HEK293 (cell line): ENCODE measurements at regions not wholly inside any gene's neighbourhood (a gene's known extent, or its start where the extent isn't known, plus 50 kb on each side); places are given as distances from the start of the nearest gene placed in this dataset.

Experiments used
- CTCF ChIA-PET: fragments of 350-600 bp; formaldehyde crosslinking; extraction: SDS; loops from one replicate; lab custom pipeline; 2021; ENCODE audit warnings: antibody characterized with exemption; lab: Yijun Ruan, JAX
- POLR2A ChIA-PET: fragments of 300-600 bp; formaldehyde crosslinking; extraction: SDS; loops from one replicate; lab custom pipeline; 2020; ENCODE audit warnings: antibody characterized with exemption, inconsistent platforms; lab: Yijun Ruan, JAX
- H3K27ac ChIP-seq: fragments of 200-500 bp; sonication (Bioruptor generic); 2 replicates; pipeline ENCODE4 v1.5.1; 2014; ENCODE audit warnings: low read depth, low read length, control low read depth, inconsistent platforms; ENCODE audit errors: extremely low read depth
- H3K36me3 ChIP-seq, 2 experiments: fragments of 200-500 bp in 1 of 2; sonication (Bioruptor generic) in 1 of 2; 1 replicate in 1 of 2; 2 replicates in 1 of 2; pipeline ENCODE4 v1.5.1; 2014 to 2017; ENCODE audit warnings: inconsistent platforms in 2 of 2, low read length in 2 of 2; ENCODE audit not compliant: control insufficient read depth in 2 of 2, insufficient read depth in 1 of 2
- H3K4me1 ChIP-seq: fragments of 200-500 bp; sonication (Bioruptor generic); 2 replicates; pipeline ENCODE4 v1.5.1; 2014; ENCODE audit warnings: mild to moderate bottlenecking, low read length, inconsistent platforms; ENCODE audit not compliant: control insufficient read depth, insufficient read depth
- H3K4me3 ChIP-seq: 2 replicates; pipeline ENCODE4 v1.5.1; 2011; ENCODE audit warnings: low read depth, mild to moderate bottlenecking, control low read depth, low read length, moderate library complexity
- H3K9me3 ChIP-seq: fragments of 200-500 bp; sonication (Bioruptor generic); 2 replicates; pipeline ENCODE4 v1.5.1; 2014; ENCODE audit warnings: low read depth, low read length, inconsistent platforms; ENCODE audit not compliant: control insufficient read depth, insufficient read depth
- CTCF ChIP-seq: fragments of 450-650 bp; formaldehyde crosslinking; IDR thresholded peaks from 2 replicates; pipeline ENCODE4 v1.5.1; 2016; ENCODE audit warnings: missing biosample characterization, missing genetic modification characterization
- GLI4 ChIP-seq: fragments of 450-650 bp; formaldehyde crosslinking; IDR thresholded peaks from 2 replicates; pipeline ENCODE4 v1.5.1; 2016; ENCODE audit warnings: missing biosample characterization, missing genetic modification characterization
- HOXC10 ChIP-seq: sonication (generic); formaldehyde crosslinking; IDR thresholded peaks from 2 replicates; pipeline ENCODE4 v1.8.1; 2023; ENCODE audit warnings: mild to moderate bottlenecking, missing genetic modification reagents
- KLF16 ChIP-seq: fragments of 450-650 bp; formaldehyde crosslinking; IDR thresholded peaks from 2 replicates; pipeline ENCODE4 v1.5.1; 2017; ENCODE audit warnings: missing biosample characterization, missing genetic modification characterization
- MZF1 ChIP-seq: fragments of 450-650 bp; formaldehyde crosslinking; IDR thresholded peaks from 2 replicates; pipeline ENCODE4 v1.5.1; 2017; ENCODE audit warnings: missing biosample characterization, missing genetic modification characterization, borderline replicate concordance
- SCRT1 ChIP-seq: fragments of 450-650 bp; formaldehyde crosslinking; IDR thresholded peaks from 2 replicates; pipeline ENCODE4 v1.5.1; 2016; ENCODE audit warnings: missing biosample characterization, missing genetic modification characterization, borderline replicate concordance
- SETDB1 ChIP-seq: IDR thresholded peaks from one replicate; pipeline ENCODE4 v1.6.1; 2017; ENCODE audit warnings: mild to moderate bottlenecking, low read length, moderate library complexity, mixed read lengths; ENCODE audit not compliant: insufficient read length
- SP7 ChIP-seq: fragments of 450-650 bp; formaldehyde crosslinking; IDR thresholded peaks from 2 replicates; pipeline ENCODE4 v1.5.1; 2016; ENCODE audit warnings: missing biosample characterization, missing genetic modification characterization
- YY2 ChIP-seq: fragments of 450-650 bp; formaldehyde crosslinking; IDR thresholded peaks from 2 replicates; pipeline ENCODE4 v1.5.1; 2016; ENCODE audit warnings: missing biosample characterization, missing genetic modification characterization
- ZFP41 ChIP-seq: fragments of 450-650 bp; formaldehyde crosslinking; IDR thresholded peaks from 2 replicates; pipeline ENCODE4 v1.5.1; 2016; ENCODE audit warnings: missing biosample characterization, missing genetic modification characterization, borderline replicate concordance
- ZNF324 ChIP-seq: fragments of 450-650 bp; formaldehyde crosslinking; IDR thresholded peaks from 2 replicates; pipeline ENCODE4 v1.5.1; 2016; ENCODE audit warnings: missing biosample characterization, missing genetic modification characterization
- ZNF37A ChIP-seq: fragments of 450-650 bp; IDR thresholded peaks from 2 replicates; pipeline ENCODE4 v1.5.1; 2018; ENCODE audit warnings: missing biosample characterization, missing genetic modification characterization
- ZNF544 ChIP-seq: fragments of 450-650 bp; formaldehyde crosslinking; IDR thresholded peaks from 2 replicates; pipeline ENCODE4 v1.5.0; 2017; ENCODE audit warnings: missing biosample characterization, missing genetic modification characterization
- ZNF76 ChIP-seq: fragments of 450-650 bp; formaldehyde crosslinking; IDR thresholded peaks from 2 replicates; pipeline ENCODE4; 2016; ENCODE audit warnings: low read depth, missing biosample characterization, missing genetic modification characterization, borderline replicate concordance
- ZNF837 ChIP-seq: fragments of 450-650 bp; formaldehyde crosslinking; IDR thresholded peaks from 2 replicates; pipeline ENCODE4 v1.5.1; 2016; ENCODE audit warnings: missing biosample characterization, missing genetic modification characterization
- ZSCAN18 ChIP-seq: fragments of 450-650 bp; formaldehyde crosslinking; IDR thresholded peaks from 2 replicates; pipeline ENCODE4 v1.5.1; 2016; ENCODE audit warnings: missing biosample characterization, missing genetic modification characterization
- TF ChIP-seq, protein P1 (sequence below): fragments of 450-650 bp; formaldehyde crosslinking; IDR thresholded peaks from 2 replicates; pipeline ENCODE4 v1.5.1; 2016; ENCODE audit warnings: missing biosample characterization, missing genetic modification characterization
- TF ChIP-seq, protein P2 (sequence below): fragments of 450-650 bp; formaldehyde crosslinking; IDR thresholded peaks from 2 replicates; pipeline ENCODE4 v1.5.1; 2016; ENCODE audit warnings: missing biosample characterization, missing genetic modification characterization
- TF ChIP-seq, protein P3 (sequence below): fragments of 450-650 bp; formaldehyde crosslinking; IDR thresholded peaks from 2 replicates; pipeline ENCODE4 v1.5.1; 2016; ENCODE audit warnings: missing biosample characterization, missing genetic modification characterization
- TF ChIP-seq, protein P4 (sequence below): fragments of 450-650 bp; formaldehyde crosslinking; IDR thresholded peaks from 2 replicates; pipeline ENCODE4 v1.5.1; 2017; ENCODE audit warnings: missing biosample characterization, missing genetic modification characterization
- TF ChIP-seq, protein P5 (sequence below): fragments of 450-650 bp; formaldehyde crosslinking; IDR thresholded peaks from 2 replicates; pipeline ENCODE4 v1.5.1; 2016; ENCODE audit warnings: missing biosample characterization, missing genetic modification characterization

DNA sequence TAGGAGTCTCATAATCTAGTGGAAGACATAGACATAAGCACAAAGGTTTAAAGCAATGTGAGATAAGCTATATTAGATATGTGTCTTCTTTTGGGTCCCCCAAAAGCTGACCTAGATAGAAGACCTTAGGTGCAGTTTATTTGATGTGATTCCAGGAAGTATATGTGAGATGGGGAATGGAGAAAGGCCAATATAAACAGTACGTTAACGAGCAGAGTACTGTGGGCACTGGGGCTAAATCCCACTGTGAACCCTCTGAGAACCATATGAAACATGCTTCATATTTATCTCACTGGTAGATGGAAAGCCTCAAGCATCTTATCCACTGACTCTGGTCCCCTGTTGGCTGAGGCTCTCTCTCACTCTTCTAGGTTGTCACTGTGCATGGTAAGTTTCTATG is 62.6 kb upstream of the ZC3H15 start (continued):
- TF ChIP-seq, protein P1, sequence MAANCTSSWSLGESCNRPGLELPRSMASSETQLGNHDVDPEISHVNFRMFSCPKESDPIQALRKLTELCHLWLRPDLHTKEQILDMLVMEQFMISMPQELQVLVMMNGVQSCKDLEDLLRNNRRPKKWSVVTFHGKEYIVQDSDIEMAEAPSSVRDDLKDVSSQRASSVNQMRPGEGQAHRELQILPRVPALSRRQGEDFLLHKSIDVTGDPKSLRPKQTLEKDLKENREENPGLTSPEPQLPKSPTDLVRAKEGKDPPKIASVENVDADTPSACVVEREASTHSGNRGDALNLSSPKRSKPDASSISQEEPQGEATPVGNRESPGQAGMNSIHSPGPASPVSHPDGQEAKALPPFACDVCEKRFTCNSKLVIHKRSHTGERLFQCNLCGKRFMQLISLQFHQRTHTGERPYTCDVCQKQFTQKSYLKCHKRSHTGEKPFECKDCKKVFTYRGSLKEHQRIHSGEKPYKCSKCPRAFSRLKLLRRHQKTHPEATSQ (tag by site-specific recombination) = no peak
- TF ChIP-seq ZNF324 (tag by site-specific recombination) (no peak), KLF16 (no peak), SETDB1 (no peak), ZNF37A (tag by site-specific recombination) (no peak), ZNF837 (no peak)
- TF ChIP-seq, protein P2, sequence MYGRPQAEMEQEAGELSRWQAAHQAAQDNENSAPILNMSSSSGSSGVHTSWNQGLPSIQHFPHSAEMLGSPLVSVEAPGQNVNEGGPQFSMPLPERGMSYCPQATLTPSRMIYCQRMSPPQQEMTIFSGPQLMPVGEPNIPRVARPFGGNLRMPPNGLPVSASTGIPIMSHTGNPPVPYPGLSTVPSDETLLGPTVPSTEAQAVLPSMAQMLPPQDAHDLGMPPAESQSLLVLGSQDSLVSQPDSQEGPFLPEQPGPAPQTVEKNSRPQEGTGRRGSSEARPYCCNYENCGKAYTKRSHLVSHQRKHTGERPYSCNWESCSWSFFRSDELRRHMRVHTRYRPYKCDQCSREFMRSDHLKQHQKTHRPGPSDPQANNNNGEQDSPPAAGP (tag by site-specific recombination) = no peak

- ChIA-PET CTCF (no interaction called here), POLR2A (no interaction called here)
- H3K36me3 ChIP-seq = no peaks in the 10 kb centered on the region
- no peaks in the 10 kb centered on the region for H3K4me1 ChIP-seq
- no peak overlapping the region for H3K4me3 ChIP-seq
- no peak overlapping the region for H3K27ac ChIP-seq
- H3K9me3 ChIP-seq = no peaks in the 10 kb centered on the region
- TF ChIP-seq ZNF76 (tag by site-specific recombination) = no peak
Observed at GRCh38 chr2:186424265-186424664, 61.8 kb upstream of the ZC3H15 start.

DNA sequence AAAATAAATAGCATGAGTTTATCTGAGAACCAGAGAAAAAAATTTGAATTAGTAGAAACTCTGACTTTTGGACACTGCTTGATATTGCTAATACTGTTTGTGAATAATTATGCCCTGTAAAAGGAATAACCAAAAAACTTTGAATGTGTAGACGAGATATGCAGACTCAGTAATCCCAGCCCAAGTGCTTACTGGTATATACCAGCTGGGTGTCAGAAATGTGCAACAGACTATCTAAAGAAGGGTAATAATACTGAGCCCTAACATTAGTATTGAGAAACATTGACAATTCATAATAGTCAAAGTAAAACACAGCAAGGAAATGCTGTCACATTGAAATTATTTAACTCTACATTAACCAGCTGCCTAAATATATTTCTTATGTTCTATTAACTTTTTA is 60.5 kb upstream of the ZC3H15 start:
- POLR2A ChIA-PET = no interaction called here
- Histone ChIP-seq H3K36me3 (no peaks in the 10 kb centered on the region), H3K9me3 (no peaks in the 10 kb centered on the region), H3K4me3 (no peak overlapping the region), H3K4me1 (no peaks in the 10 kb centered on the region), H3K27ac (no peak overlapping the region)
- CTCF ChIA-PET = interaction anchor here (0.7 kb wide), 2 partner anchors 260 to 1088 kb away, joined by 3 to 6 read pairs; no protein-coding TSS in a partner anchor
- TF ChIP-seq GLI4 (tag by site-specific recombination) (no peak), KLF16 (no peak), SCRT1 (tag by site-specific recombination) (no peak), ZNF837 (no peak), ZSCAN18 (tag by site-specific recombination) (no peak), CTCF (tag by site-specific recombination) (no peak), SP7 (tag by site-specific recombination) (no peak), MZF1 (tag by site-specific recombination) (no peak), ZNF544 (tag by site-specific recombination) (no peak), YY2 (tag by site-specific recombination) (no peak), ZFP41 (tag by site-specific recombination) (no peak), HOXC10 (no peak)
- TF ChIP-seq, protein P3, sequence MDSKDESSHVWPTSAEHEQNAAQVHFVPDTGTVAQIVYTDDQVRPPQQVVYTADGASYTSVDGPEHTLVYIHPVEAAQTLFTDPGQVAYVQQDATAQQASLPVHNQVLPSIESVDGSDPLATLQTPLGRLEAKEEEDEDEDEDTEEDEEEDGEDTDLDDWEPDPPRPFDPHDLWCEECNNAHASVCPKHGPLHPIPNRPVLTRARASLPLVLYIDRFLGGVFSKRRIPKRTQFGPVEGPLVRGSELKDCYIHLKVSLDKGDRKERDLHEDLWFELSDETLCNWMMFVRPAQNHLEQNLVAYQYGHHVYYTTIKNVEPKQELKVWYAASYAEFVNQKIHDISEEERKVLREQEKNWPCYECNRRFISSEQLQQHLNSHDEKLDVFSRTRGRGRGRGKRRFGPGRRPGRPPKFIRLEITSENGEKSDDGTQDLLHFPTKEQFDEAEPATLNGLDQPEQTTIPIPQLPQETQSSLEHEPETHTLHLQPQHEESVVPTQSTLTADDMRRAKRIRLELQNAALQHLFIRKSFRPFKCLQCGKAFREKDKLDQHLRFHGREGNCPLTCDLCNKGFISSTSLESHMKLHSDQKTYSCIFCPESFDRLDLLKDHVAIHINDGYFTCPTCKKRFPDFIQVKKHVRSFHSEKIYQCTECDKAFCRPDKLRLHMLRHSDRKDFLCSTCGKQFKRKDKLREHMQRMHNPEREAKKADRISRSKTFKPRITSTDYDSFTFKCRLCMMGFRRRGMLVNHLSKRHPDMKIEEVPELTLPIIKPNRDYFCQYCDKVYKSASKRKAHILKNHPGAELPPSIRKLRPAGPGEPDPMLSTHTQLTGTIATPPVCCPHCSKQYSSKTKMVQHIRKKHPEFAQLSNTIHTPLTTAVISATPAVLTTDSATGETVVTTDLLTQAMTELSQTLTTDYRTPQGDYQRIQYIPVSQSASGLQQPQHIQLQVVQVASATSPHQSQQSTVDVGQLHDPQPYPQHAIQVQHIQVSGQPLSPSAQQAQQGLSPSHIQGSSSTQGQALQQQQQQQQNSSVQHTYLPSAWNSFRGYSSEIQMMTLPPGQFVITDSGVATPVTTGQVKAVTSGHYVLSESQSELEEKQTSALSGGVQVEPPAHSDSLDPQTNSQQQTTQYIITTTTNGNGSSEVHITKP = no peak
- TF ChIP-seq, protein P4, sequence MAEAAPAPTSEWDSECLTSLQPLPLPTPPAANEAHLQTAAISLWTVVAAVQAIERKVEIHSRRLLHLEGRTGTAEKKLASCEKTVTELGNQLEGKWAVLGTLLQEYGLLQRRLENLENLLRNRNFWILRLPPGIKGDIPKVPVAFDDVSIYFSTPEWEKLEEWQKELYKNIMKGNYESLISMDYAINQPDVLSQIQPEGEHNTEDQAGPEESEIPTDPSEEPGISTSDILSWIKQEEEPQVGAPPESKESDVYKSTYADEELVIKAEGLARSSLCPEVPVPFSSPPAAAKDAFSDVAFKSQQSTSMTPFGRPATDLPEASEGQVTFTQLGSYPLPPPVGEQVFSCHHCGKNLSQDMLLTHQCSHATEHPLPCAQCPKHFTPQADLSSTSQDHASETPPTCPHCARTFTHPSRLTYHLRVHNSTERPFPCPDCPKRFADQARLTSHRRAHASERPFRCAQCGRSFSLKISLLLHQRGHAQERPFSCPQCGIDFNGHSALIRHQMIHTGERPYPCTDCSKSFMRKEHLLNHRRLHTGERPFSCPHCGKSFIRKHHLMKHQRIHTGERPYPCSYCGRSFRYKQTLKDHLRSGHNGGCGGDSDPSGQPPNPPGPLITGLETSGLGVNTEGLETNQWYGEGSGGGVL (tag by site-specific recombination) = no peak
- TF ChIP-seq, protein P5, sequence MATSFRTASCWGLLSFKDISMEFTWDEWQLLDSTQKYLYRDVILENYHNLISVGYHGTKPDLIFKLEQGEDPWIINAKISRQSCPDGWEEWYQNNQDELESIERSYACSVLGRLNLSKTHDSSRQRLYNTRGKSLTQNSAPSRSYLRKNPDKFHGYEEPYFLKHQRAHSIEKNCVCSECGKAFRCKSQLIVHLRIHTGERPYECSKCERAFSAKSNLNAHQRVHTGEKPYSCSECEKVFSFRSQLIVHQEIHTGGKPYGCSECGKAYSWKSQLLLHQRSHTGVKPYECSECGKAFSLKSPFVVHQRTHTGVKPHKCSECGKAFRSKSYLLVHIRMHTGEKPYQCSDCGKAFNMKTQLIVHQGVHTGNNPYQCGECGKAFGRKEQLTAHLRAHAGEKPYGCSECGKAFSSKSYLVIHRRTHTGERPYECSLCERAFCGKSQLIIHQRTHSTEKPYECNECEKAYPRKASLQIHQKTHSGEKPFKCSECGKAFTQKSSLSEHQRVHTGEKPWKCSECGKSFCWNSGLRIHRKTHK (tag by site-specific recombination) = no peak
